ENCODE measurements at regions not wholly inside any gene's neighbourhood (a gene's known extent, or its start where the extent isn't known, plus 50 kb on each side); places are given as distances from the start of the nearest gene placed in this dataset.

- no peaks in the 10 kb centered on the region for H3K36me3 ChIP-seq (ENCODE audit: low read depth, low read length)
- BruUV-seq (replicated peaks): no TSS peak
- no peak overlapping the region for H3K9ac ChIP-seq (ENCODE audit: low read length)
- intact Hi-C loops (cut with micrococcal nuclease): no loop called here
- no peak overlapping the region for H2AFZ ChIP-seq (ENCODE audit: low read length)
- CTCF ChIA-PET: no interaction called here
- no peaks in the 10 kb centered on the region for H3F3A ChIP-seq (ENCODE audit: low read length, unreplicated experiment)
- no peak for TF ChIP-seq CTCF (conservative IDR thresholded peaks at IDR 0.05; ENCODE audit: low read depth, low read length)
- no peak for TF ChIP-seq EZH2phosphoT487 (IDR thresholded peaks at IDR 0.05; ENCODE audit: borderline replicate concordance, low read length)
- TF ChIP-seq EZH2 (IDR thresholded peaks at IDR 0.05; ENCODE audit: low read length, unreplicated experiment): no peak
- POLR2A ChIA-PET (ENCODE audit: unreplicated experiment): no interaction called here
- H3K4me1 ChIP-seq (ENCODE audit: insufficient read depth, low read length): peaks cover 5% of the 10 kb centered on the region; the same call in 1 of the 2 replicates
- H3K79me2 ChIP-seq (ENCODE audit: low read length): no peaks in the 10 kb centered on the region
- DNase-seq (no peak), ATAC-seq (no peak)
- H3K9me3 ChIP-seq (ENCODE audit: low read length): no peaks in the 10 kb centered on the region
- H3K4me3 ChIP-seq (ENCODE audit: low read length): no peak overlapping the region
- no peaks in the 10 kb centered on the region for H3K9me2 ChIP-seq (replicated peaks; ENCODE audit: low read length)
- no peaks in the 10 kb centered on the region for H4K20me1 ChIP-seq (ENCODE audit: low read length)
- H3K27me3 ChIP-seq (ENCODE audit: low read length): no peaks in the 10 kb centered on the region
- no peak overlapping the region for H3K4me2 ChIP-seq (ENCODE audit: low read length)
- no peak overlapping the region for H3K27ac ChIP-seq (ENCODE audit: low read length)
Observed at GRCh38 chr10:3656214-3656613, 128.8 kb downstream of the KLF6 start.

- ATAC-seq (no peak), DNase-seq (no peak)
- H3K9ac ChIP-seq (ENCODE audit: low read length): no peak overlapping the region
- H3K9me2 ChIP-seq (replicated peaks; ENCODE audit: low read length): no peaks in the 10 kb centered on the region
- no TSS peak for BruUV-seq (replicated peaks)
- no peaks in the 10 kb centered on the region for H3K79me2 ChIP-seq (ENCODE audit: low read length)
- no peaks in the 10 kb centered on the region for H3F3A ChIP-seq (ENCODE audit: low read length, unreplicated experiment)
- H3K4me1 ChIP-seq (ENCODE audit: insufficient read depth, low read length): peaks cover 5% of the 10 kb centered on the region; the same call in 1 of the 2 replicates
- no peak overlapping the region for H2AFZ ChIP-seq (ENCODE audit: low read length)
- H3K27me3 ChIP-seq (ENCODE audit: low read length): no peaks in the 10 kb centered on the region
- TF ChIP-seq CTCF (conservative IDR thresholded peaks at IDR 0.05; ENCODE audit: low read depth, low read length) (no peak), EZH2 (IDR thresholded peaks at IDR 0.05; ENCODE audit: low read length, unreplicated experiment) (no peak), EZH2phosphoT487 (IDR thresholded peaks at IDR 0.05; ENCODE audit: borderline replicate concordance, low read length) (no peak)
- H3K36me3 ChIP-seq (ENCODE audit: low read depth, low read length): no peaks in the 10 kb centered on the region
- H3K4me2 ChIP-seq (ENCODE audit: low read length): no peak overlapping the region
- POLR2A ChIA-PET (ENCODE audit: unreplicated experiment): no interaction called here
- H3K27ac ChIP-seq (ENCODE audit: low read length): no peak overlapping the region
- H3K9me3 ChIP-seq (ENCODE audit: low read length): no peaks in the 10 kb centered on the region
- intact Hi-C loops (cut with micrococcal nuclease): no loop called here
- no peaks in the 10 kb centered on the region for H4K20me1 ChIP-seq (ENCODE audit: low read length)
- H3K4me3 ChIP-seq (ENCODE audit: low read length): no peak overlapping the region
- CTCF ChIA-PET: no interaction called here
Observed at GRCh38 chr10:3655528-3655927, 129.5 kb downstream of the KLF6 start.

- Histone ChIP-seq H3K4me1 (ENCODE audit: insufficient read depth, low read length) (peaks cover 5% of the 10 kb centered on the region; the same call in 1 of the 2 replicates), H3K9me2 (replicated peaks; ENCODE audit: low read length) (no peaks in the 10 kb centered on the region), H3K4me3 (ENCODE audit: low read length) (no peak overlapping the region), H3K36me3 (ENCODE audit: low read depth, low read length) (no peaks in the 10 kb centered on the region), H3K9me3 (ENCODE audit: low read length) (no peaks in the 10 kb centered on the region), H3K9ac (ENCODE audit: low read length) (no peak overlapping the region), H3K79me2 (ENCODE audit: low read length) (no peaks in the 10 kb centered on the region), H3F3A (ENCODE audit: low read length, unreplicated experiment) (no peaks in the 10 kb centered on the region), H3K27ac (ENCODE audit: low read length) (no peak overlapping the region), H4K20me1 (ENCODE audit: low read length) (no peaks in the 10 kb centered on the region), H3K4me2 (ENCODE audit: low read length) (no peak overlapping the region), H3K27me3 (ENCODE audit: low read length) (no peaks in the 10 kb centered on the region), H2AFZ (ENCODE audit: low read length) (no peak overlapping the region)
- intact Hi-C loops (cut with micrococcal nuclease): no loop called here
- ATAC-seq (no peak), DNase-seq (no peak)
- TF ChIP-seq CTCF (conservative IDR thresholded peaks at IDR 0.05; ENCODE audit: low read depth, low read length) (no peak), EZH2phosphoT487 (IDR thresholded peaks at IDR 0.05; ENCODE audit: borderline replicate concordance, low read length) (no peak), EZH2 (IDR thresholded peaks at IDR 0.05; ENCODE audit: low read length, unreplicated experiment) (no peak)
- CTCF ChIA-PET: no interaction called here
- BruUV-seq (replicated peaks): no TSS peak
- POLR2A ChIA-PET (ENCODE audit: unreplicated experiment): no interaction called here
Observed at GRCh38 chr10:3654980-3655379, 130.0 kb downstream of the KLF6 start.

Measured in PC-3 (cell line).